ENCODE measurements at regions not wholly inside any gene's neighbourhood (a gene's known extent, or its start where the extent isn't known, plus 50 kb on each side); places are given as distances from the start of the nearest gene placed in this dataset.

GRCh38 chr13:22108979-22109378 is 438.1 kb downstream of the FGF9 start:
- H3K4me2 ChIP-seq (ENCODE audit: low read length), result no peak overlapping the region
- TF ChIP-seq EZH2 (IDR thresholded peaks at IDR 0.05; ENCODE audit: borderline replicate concordance, low read length) (no peak), CTCF (IDR thresholded peaks at IDR 0.05; ENCODE audit: low read length) (no peak)
- no peaks in the 10 kb centered on the region for H3K79me2 ChIP-seq (ENCODE audit: insufficient read depth, low read length)
- no peak overlapping the region for H3K4me3 ChIP-seq (ENCODE audit: low read depth, low read length, poor library complexity, severe bottlenecking)
- no peak overlapping the region for H2AFZ ChIP-seq (ENCODE audit: low read length)
- H3K9me3 ChIP-seq (ENCODE audit: low read length), result no peaks in the 10 kb centered on the region
- H3K36me3 ChIP-seq (ENCODE audit: insufficient read depth, low read length), result no peaks in the 10 kb centered on the region
- H3K4me1 ChIP-seq (ENCODE audit: insufficient read depth, low read length, severe bottlenecking), result no peaks in the 10 kb centered on the region
- no peak overlapping the region for H3K9ac ChIP-seq (ENCODE audit: low read length)
- H3K27me3 ChIP-seq (ENCODE audit: insufficient read depth, low read length), result no peaks in the 10 kb centered on the region
- H3K9me2 ChIP-seq (ENCODE audit: low read depth, low read length), result no peaks in the 10 kb centered on the region
- no peaks in the 10 kb centered on the region for H3F3A ChIP-seq (ENCODE audit: insufficient read depth, low read length)
- no peak overlapping the region for H3K27ac ChIP-seq (ENCODE audit: low read depth, low read length, poor library complexity, severe bottlenecking)
- H4K20me1 ChIP-seq (ENCODE audit: insufficient read depth, low read length), result no peaks in the 10 kb centered on the region

GRCh38 chr13:22110368-22110767 is 439.5 kb downstream of the FGF9 start:
- no peak overlapping the region for H3K4me2 ChIP-seq (ENCODE audit: low read length)
- no peak overlapping the region for H3K4me3 ChIP-seq (ENCODE audit: low read depth, low read length, poor library complexity, severe bottlenecking)
- no peaks in the 10 kb centered on the region for H3K27me3 ChIP-seq (ENCODE audit: insufficient read depth, low read length)
- H3K4me1 ChIP-seq (ENCODE audit: insufficient read depth, low read length, severe bottlenecking), result no peaks in the 10 kb centered on the region
- no peaks in the 10 kb centered on the region for H3K79me2 ChIP-seq (ENCODE audit: insufficient read depth, low read length)
- TF ChIP-seq EZH2 (IDR thresholded peaks at IDR 0.05; ENCODE audit: borderline replicate concordance, low read length) (no peak), CTCF (IDR thresholded peaks at IDR 0.05; ENCODE audit: low read length) (no peak)
- no peaks in the 10 kb centered on the region for H3F3A ChIP-seq (ENCODE audit: insufficient read depth, low read length)
- H3K9me2 ChIP-seq (ENCODE audit: low read depth, low read length), result no peaks in the 10 kb centered on the region
- H3K9ac ChIP-seq (ENCODE audit: low read length), result no peak overlapping the region
- no peaks in the 10 kb centered on the region for H3K36me3 ChIP-seq (ENCODE audit: insufficient read depth, low read length)
- no peaks in the 10 kb centered on the region for H3K9me3 ChIP-seq (ENCODE audit: low read length)
- no peaks in the 10 kb centered on the region for H4K20me1 ChIP-seq (ENCODE audit: insufficient read depth, low read length)
- no peak overlapping the region for H2AFZ ChIP-seq (ENCODE audit: low read length)
- H3K27ac ChIP-seq (ENCODE audit: low read depth, low read length, poor library complexity, severe bottlenecking), result no peak overlapping the region

- no peak for TF ChIP-seq EZH2 (IDR thresholded peaks at IDR 0.05; ENCODE audit: borderline replicate concordance, low read length)
- TF ChIP-seq CTCF (IDR thresholded peaks at IDR 0.05; ENCODE audit: low read length), result no peak
- Histone ChIP-seq H3F3A (ENCODE audit: insufficient read depth, low read length) (no peaks in the 10 kb centered on the region), H3K27me3 (ENCODE audit: insufficient read depth, low read length) (no peaks in the 10 kb centered on the region), H3K4me1 (ENCODE audit: insufficient read depth, low read length, severe bottlenecking) (no peaks in the 10 kb centered on the region), H3K79me2 (ENCODE audit: insufficient read depth, low read length) (no peaks in the 10 kb centered on the region), H3K9ac (ENCODE audit: low read length) (no peak overlapping the region), H4K20me1 (ENCODE audit: insufficient read depth, low read length) (no peaks in the 10 kb centered on the region), H2AFZ (ENCODE audit: low read length) (no peak overlapping the region), H3K9me2 (ENCODE audit: low read depth, low read length) (no peaks in the 10 kb centered on the region), H3K27ac (ENCODE audit: low read depth, low read length, poor library complexity, severe bottlenecking) (no peak overlapping the region), H3K4me2 (ENCODE audit: low read length) (no peak overlapping the region), H3K4me3 (ENCODE audit: low read depth, low read length, poor library complexity, severe bottlenecking) (no peak overlapping the region), H3K36me3 (ENCODE audit: insufficient read depth, low read length) (no peaks in the 10 kb centered on the region), H3K9me3 (ENCODE audit: low read length) (no peaks in the 10 kb centered on the region)
Observed at GRCh38 chr13:22111152-22111783, 440.4 kb downstream of the FGF9 start.
